Choroid plexus epithelial cell (primary cell): ENCODE measurements at regions not wholly inside any gene's neighbourhood (a gene's known extent, or its start where the extent isn't known, plus 50 kb on each side); places are given as distances from the start of the nearest gene placed in this dataset.

Source experiments
- DNase-seq: peaks from one replicate; pipeline ENCODE4 v3.0.0-alpha.2; 2010; ENCODE audit warnings: low read depth
- H3K4me3 ChIP-seq: 2 replicates; pipeline ENCODE4 v1.5.1; 2011; ENCODE audit warnings: low read depth, mild to moderate bottlenecking, control low read depth, low read length, moderate library complexity
- TF ChIP-seq, protein P1 (sequence below): conservative IDR thresholded peaks from 2 replicates; pipeline ENCODE4 v1.5.1; 2011; ENCODE audit warnings: low read depth, mild to moderate bottlenecking, control low read depth, inconsistent platforms, low read length, moderate library complexity

DNA sequence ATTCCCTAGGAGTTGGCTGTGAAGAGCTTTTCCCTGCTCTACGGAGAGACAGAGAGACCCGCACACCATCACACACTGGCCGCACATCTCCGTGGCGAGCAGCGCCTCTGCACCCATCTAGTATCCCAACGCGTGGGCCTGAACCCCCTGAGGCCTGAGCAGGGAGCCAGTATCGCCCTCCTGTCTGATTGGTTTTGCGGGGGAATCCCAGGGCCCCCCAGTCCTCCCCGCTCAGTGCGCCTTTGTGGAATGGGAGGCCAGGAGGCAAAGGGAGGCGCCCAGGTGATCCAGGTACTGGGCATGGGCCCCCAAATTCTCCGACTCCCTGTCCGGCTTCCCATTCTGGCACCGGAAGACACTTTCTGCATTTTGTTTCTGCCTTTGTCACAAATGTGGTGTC, 344.3 kb downstream of the GLRX3 start:
- H3K4me3 ChIP-seq: no peak overlapping the region
- no peak for DNase-seq
- TF ChIP-seq, protein P1, sequence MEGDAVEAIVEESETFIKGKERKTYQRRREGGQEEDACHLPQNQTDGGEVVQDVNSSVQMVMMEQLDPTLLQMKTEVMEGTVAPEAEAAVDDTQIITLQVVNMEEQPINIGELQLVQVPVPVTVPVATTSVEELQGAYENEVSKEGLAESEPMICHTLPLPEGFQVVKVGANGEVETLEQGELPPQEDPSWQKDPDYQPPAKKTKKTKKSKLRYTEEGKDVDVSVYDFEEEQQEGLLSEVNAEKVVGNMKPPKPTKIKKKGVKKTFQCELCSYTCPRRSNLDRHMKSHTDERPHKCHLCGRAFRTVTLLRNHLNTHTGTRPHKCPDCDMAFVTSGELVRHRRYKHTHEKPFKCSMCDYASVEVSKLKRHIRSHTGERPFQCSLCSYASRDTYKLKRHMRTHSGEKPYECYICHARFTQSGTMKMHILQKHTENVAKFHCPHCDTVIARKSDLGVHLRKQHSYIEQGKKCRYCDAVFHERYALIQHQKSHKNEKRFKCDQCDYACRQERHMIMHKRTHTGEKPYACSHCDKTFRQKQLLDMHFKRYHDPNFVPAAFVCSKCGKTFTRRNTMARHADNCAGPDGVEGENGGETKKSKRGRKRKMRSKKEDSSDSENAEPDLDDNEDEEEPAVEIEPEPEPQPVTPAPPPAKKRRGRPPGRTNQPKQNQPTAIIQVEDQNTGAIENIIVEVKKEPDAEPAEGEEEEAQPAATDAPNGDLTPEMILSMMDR: no peak

DNA sequence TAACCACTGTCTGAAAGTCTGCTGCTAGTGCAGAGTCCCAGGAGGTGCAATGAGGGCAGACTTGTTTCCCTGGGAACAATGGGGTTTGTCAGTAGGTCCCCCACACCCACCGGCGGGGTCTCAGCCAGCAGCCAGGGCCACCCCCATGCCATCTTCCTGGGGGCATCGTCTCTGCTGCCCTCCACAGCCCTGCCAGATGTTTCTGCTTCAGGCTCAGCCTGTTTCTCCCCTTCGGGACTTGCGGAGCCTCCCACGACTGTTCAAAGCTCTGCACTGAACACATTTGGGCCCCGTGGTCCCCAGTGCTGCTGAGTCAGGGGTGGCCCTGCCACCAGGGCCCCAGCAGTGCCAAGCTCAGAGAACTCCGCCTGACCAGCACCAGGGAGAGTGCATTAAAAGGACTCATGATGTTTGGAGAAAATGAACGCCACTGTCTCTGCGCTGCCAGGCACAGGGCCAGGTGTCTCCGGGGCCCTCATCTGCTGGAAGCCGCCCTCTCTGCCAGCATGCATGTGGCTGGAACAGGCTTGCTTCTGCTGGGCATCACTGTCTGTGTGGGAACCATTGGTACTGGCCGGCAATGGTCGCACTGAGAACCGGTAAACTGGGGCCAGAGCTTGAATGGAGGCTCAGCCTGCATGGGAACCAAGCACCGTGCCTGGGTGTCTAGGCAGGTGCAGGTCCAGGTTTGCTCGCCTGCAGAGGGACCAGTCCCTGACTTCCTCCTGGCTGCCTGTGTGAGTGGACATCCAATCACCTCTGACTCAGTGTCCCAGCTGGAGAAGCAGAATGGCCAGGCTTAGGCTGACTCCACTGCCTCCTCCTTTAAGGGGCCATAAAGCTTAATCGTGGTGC, 345.1 kb downstream of the GLRX3 start:
- DNase-seq: no peak
- TF ChIP-seq, protein P1: no peak
- no peak overlapping the region for H3K4me3 ChIP-seq

DNA sequence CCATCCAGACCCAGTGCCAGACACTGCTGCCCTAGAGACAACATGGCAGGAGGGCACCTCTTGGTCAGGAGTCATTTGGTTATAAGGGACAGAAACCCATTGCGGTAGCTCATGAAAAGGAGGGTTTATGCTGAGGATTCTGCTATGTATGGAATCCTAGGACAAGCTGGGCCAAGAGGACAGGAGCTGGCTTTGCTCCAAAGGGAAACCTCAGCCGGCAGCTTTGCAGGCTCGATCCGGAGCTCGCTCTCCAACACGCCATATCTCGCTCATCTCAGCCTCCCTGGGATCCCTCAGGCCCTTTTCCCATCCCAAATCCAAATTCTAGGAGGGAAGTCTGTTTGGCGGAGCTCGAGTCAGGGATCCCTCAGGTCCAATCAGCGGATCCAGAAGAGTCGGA, 345.7 kb downstream of the GLRX3 start:
- TF ChIP-seq, protein P1: no peak
- no peak for DNase-seq
- no peak overlapping the region for H3K4me3 ChIP-seq

DNA sequence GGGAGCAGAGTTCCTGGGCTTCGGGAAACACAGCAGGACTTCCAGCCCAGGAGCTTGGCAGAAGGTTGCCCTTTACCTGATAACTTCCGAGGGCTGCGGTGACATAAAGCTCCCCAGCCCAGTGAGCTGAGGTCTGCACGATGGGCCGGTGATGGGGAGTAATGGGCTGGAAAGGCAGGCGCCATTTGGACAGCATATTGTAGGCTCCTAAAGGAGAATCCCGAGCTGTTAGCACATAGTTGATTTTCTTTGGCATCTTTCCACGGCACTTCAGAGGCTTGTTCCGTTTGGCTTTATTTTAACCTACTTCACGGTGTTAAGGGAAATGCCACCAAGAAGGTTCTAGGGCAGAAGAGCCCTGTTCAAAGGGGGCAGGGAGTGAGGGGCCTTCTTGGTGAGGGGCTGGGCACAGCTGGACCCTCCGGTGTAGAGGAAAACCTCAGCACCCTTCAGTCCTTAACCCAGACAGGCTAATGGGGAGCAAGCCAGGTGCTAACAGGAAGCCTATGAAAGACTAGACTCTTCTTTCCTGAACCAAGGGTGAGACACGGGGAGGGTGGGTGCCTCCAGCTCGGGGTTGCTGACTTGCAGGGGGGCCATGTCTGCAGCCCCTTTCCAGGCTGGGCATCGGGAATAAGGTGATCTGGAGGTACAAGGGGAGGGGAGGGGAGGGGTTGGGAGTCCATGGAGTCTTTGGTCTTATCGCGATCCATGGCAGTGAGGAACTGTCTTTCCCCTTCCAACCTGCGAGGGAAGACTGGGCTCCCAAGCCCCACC, 347.7 kb downstream of the GLRX3 start:
- TF ChIP-seq, protein P1: no peak
- DNase-seq: no peak
- H3K4me3 ChIP-seq: no peak overlapping the region

DNA sequence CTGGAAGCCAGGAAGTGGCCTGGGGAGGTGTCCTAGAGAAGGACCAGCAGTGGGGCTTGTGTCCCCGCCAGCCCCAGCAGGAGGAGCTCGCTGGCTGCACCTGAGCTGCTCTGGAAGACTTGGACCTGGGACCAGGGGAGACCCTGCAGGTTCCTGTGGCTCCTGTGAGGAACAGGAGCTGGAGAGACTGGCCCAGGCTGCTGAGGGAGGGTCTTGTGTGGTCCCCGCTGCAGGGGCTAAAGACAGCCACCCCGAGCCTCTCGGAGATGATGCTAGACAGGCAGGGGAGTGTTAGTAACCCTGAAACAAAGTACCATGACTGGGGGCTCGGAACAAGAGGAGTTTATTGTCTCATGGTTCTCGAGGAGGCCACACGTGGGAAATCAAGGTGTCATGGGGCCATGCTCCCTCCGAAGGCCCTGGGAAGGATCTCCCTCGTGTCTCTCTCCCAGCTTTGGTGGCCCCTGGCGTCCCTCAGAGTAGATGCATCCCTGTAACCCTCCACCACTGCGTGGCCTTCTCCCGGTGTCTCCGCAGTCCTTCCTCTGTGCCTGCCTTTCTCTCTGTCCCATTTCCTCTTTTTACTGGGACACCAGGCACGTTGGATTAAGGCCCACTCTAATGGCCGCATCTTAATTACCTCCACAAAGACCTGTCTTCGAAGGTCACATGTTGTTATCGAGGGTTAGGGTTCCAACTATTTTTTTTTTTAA, 348.4 kb downstream of the GLRX3 start:
- no peak overlapping the region for H3K4me3 ChIP-seq
- TF ChIP-seq, protein P1: no peak
- no peak for DNase-seq

DNA sequence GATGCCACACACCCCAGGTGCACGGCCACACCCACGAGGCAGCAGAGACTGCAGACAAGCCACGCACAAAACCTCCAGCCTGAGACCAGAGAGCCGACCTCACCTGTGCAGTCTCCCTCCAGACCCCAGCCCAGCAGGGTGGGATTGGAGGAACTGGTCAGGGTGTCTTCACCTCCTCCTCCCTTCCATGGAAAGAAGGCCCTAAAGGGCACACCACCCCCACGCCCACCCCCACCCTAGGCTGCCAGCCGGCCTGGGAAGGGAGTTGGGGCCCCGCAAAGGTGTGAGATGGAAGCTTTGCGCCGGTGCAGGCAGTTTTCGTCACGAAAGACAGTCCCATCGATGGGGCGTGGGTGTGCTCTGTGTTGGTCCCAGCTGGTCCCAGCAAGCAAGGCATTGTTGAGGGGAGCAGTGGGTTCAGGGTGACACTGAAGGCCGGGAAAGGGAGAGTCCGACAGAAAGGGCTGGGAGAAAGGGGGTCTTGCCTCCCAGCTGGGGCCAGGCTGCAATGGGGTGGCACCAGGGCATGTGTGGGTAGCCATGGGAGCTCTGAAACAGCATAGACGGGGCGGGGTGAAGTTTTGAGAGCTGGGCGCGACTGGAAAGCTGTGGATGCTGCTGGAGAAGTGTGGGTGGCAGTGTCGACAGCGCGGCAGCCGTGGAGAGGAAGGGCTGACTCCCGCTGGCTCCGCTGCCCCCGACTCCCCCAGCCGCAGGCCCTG, 349.2 kb downstream of the GLRX3 start:
- DNase-seq: no peak
- no peak overlapping the region for H3K4me3 ChIP-seq
- TF ChIP-seq, protein P1: no peak
